IgD-negative memory B cell (primary cell): ENCODE measurements at regions not wholly inside any gene's neighbourhood (a gene's known extent, or its start where the extent isn't known, plus 50 kb on each side); places are given as distances from the start of the nearest gene placed in this dataset.

Source experiments
- H3K27ac Mint-ChIP-seq, 3 donors: one replicate each; pipeline ENCODE4 v1.8.0; 2020 to 2022; ENCODE audit warnings: mild to moderate bottlenecking in 3 of 3, mixed read lengths in 3 of 3, moderate library complexity in 1 of 3
- H3K27me3 Mint-ChIP-seq: one replicate; pipeline ENCODE4 v1.8.0; 2021; ENCODE audit warnings: mixed read lengths
- H3K36me3 Mint-ChIP-seq: one replicate; pipeline ENCODE4 v1.8.0; 2020; ENCODE audit warnings: mild to moderate bottlenecking, mixed read lengths
- H3K4me1 Mint-ChIP-seq, 3 donors: one replicate each; pipeline ENCODE4 v1.8.0; 2020 to 2022; ENCODE audit warnings: mixed read lengths in 3 of 3, mild to moderate bottlenecking in 1 of 3
- H3K4me3 Mint-ChIP-seq, 4 donors: one replicate each; pipeline ENCODE4 v1.8.0; 2020 to 2022; ENCODE audit warnings: mild to moderate bottlenecking in 4 of 4, mixed read lengths in 4 of 4, moderate library complexity in 3 of 4
- H3K9me3 Mint-ChIP-seq, 3 donors: one replicate each; pipeline ENCODE4 v1.8.0; 2020 to 2021; ENCODE audit warnings: mixed read lengths in 3 of 3, mild to moderate bottlenecking in 1 of 3

- Mint-ChIP-seq H3K9me3 (peaks cover 0 to 2% (median 0%) of the 10 kb centered on the region in 3 donors), H3K36me3 (no peaks in the 10 kb centered on the region), H3K4me3 (no peak overlapping the region), H3K4me1 (no peaks in the 10 kb centered on the region), H3K27me3 (peaks cover 3% of the 10 kb centered on the region), H3K27ac (no peak overlapping the region)
Observed at GRCh38 chr12:114779647-114780046, 95.7 kb upstream of the TBX3 start.

- H3K9me3 Mint-ChIP-seq, result peaks cover 0 to 2% (median 0%) of the 10 kb centered on the region in 3 donors
- no peak overlapping the region for H3K27ac Mint-ChIP-seq
- no peaks in the 10 kb centered on the region for H3K4me1 Mint-ChIP-seq
Observed at GRCh38 chr12:114779186-114779585, 95.2 kb upstream of the TBX3 start.

GRCh38 chr12:114776731-114777442, 92.9 kb upstream of the TBX3 start:
- Mint-ChIP-seq H3K4me3 (no peak overlapping the region), H3K36me3 (no peaks in the 10 kb centered on the region), H3K27ac (no peak overlapping the region), H3K4me1 (no peaks in the 10 kb centered on the region), H3K27me3 (peaks cover 3% of the 10 kb centered on the region), H3K9me3 (no peaks in the 10 kb centered on the region)

More at GRCh38 chr12:114779186-114779585, 95.2 kb upstream of the TBX3 start:
- Mint-ChIP-seq H3K4me3 (no peak overlapping the region), H3K36me3 (no peaks in the 10 kb centered on the region), H3K27me3 (peaks cover 3% of the 10 kb centered on the region)

- Mint-ChIP-seq H3K36me3 (no peaks in the 10 kb centered on the region), H3K4me1 (no peaks in the 10 kb centered on the region), H3K9me3 (peaks cover 0 to 3% (median 0%) of the 10 kb centered on the region in 3 donors), H3K4me3 (no peak overlapping the region), H3K27ac (no peak overlapping the region), H3K27me3 (peaks cover 3% of the 10 kb centered on the region)
Observed at GRCh38 chr12:114774699-114775098, 90.7 kb upstream of the TBX3 start.

- H3K27me3 Mint-ChIP-seq, result peaks cover 3% of the 10 kb centered on the region
- H3K27ac Mint-ChIP-seq, result no peak overlapping the region
- peaks cover 0 to 3% (median 0%) of the 10 kb centered on the region in 3 donors for H3K9me3 Mint-ChIP-seq
- H3K4me1 Mint-ChIP-seq, result no peaks in the 10 kb centered on the region
- no peaks in the 10 kb centered on the region for H3K36me3 Mint-ChIP-seq
- no peak overlapping the region for H3K4me3 Mint-ChIP-seq
Observed at GRCh38 chr12:114774197-114774596, 90.2 kb upstream of the TBX3 start.

GRCh38 chr12:114770323-114770722, 86.3 kb upstream of the TBX3 start:
- Mint-ChIP-seq H3K27me3 (no peaks in the 10 kb centered on the region), H3K9me3 (peaks cover 0 to 8% (median 0%) of the 10 kb centered on the region in 3 donors), H3K4me1 (no peaks in the 10 kb centered on the region), H3K4me3 (no peak overlapping the region), H3K27ac (no peak overlapping the region), H3K36me3 (no peaks in the 10 kb centered on the region)

GRCh38 chr12:114769634-114770033, 85.7 kb upstream of the TBX3 start:
- H3K4me3 Mint-ChIP-seq, result no peak overlapping the region
- no peaks in the 10 kb centered on the region for H3K27me3 Mint-ChIP-seq
- no peak overlapping the region for H3K27ac Mint-ChIP-seq
- H3K9me3 Mint-ChIP-seq, result peaks cover 0 to 8% (median 0%) of the 10 kb centered on the region in 3 donors
- no peaks in the 10 kb centered on the region for H3K4me1 Mint-ChIP-seq
- no peaks in the 10 kb centered on the region for H3K36me3 Mint-ChIP-seq

- H3K27ac Mint-ChIP-seq, result no peak overlapping the region
- H3K4me3 Mint-ChIP-seq, result no peak overlapping the region
Observed at GRCh38 chr12:114767906-114768722, 84.1 kb upstream of the TBX3 start.

GRCh38 chr12:114767084-114767760, 83.2 kb upstream of the TBX3 start:
- H3K27ac Mint-ChIP-seq, result no peak overlapping the region
- peaks cover 2% of the 10 kb centered on the region for H3K27me3 Mint-ChIP-seq
- no peak overlapping the region for H3K4me3 Mint-ChIP-seq
- H3K36me3 Mint-ChIP-seq, result no peaks in the 10 kb centered on the region
- peaks cover 0 to 8% (median 0%) of the 10 kb centered on the region in 3 donors for H3K9me3 Mint-ChIP-seq
- H3K4me1 Mint-ChIP-seq, result no peaks in the 10 kb centered on the region

More at GRCh38 chr12:114767906-114768722, 84.1 kb upstream of the TBX3 start:
- no peaks in the 10 kb centered on the region for H3K27me3 Mint-ChIP-seq
- H3K9me3 Mint-ChIP-seq, result peaks cover 0 to 8% (median 0%) of the 10 kb centered on the region in 3 donors
- H3K36me3 Mint-ChIP-seq, result no peaks in the 10 kb centered on the region
- H3K4me1 Mint-ChIP-seq, result no peaks in the 10 kb centered on the region

GRCh38 chr12:114765960-114766691, 82.2 kb upstream of the TBX3 start:
- Mint-ChIP-seq H3K4me3 (peak overlapping the region in 1 of 4 donors; percentile 9), H3K9me3 (peaks cover 0 to 8% (median 0%) of the 10 kb centered on the region in 3 donors), H3K27me3 (peaks cover 2% of the 10 kb centered on the region), H3K27ac (peak overlapping the region in 1 of 3 donors; percentile 73), H3K4me1 (no peaks in the 10 kb centered on the region), H3K36me3 (no peaks in the 10 kb centered on the region)

GRCh38 chr12:114764510-114764909, 80.5 kb upstream of the TBX3 start:
- Mint-ChIP-seq H3K27ac (no peak overlapping the region), H3K27me3 (peaks cover 2% of the 10 kb centered on the region), H3K4me1 (no peaks in the 10 kb centered on the region), H3K9me3 (peaks cover 0 to 5% (median 0%) of the 10 kb centered on the region in 3 donors), H3K4me3 (no peak overlapping the region), H3K36me3 (no peaks in the 10 kb centered on the region)

GRCh38 chr12:114762490-114763110, 78.6 kb upstream of the TBX3 start:
- Mint-ChIP-seq H3K27me3 (peaks cover 2% of the 10 kb centered on the region), H3K36me3 (no peaks in the 10 kb centered on the region), H3K4me1 (no peaks in the 10 kb centered on the region), H3K27ac (no peak overlapping the region), H3K4me3 (no peak overlapping the region), H3K9me3 (no peaks in the 10 kb centered on the region)

GRCh38 chr12:114760151-114760877, 76.3 kb upstream of the TBX3 start:
- Mint-ChIP-seq H3K27ac (no peak overlapping the region), H3K4me1 (no peaks in the 10 kb centered on the region), H3K27me3 (peaks cover 2% of the 10 kb centered on the region), H3K36me3 (no peaks in the 10 kb centered on the region), H3K9me3 (peaks cover 0 to 4% (median 2%) of the 10 kb centered on the region in 3 donors), H3K4me3 (no peak overlapping the region)

GRCh38 chr12:114759635-114760034, 75.7 kb upstream of the TBX3 start:
- Mint-ChIP-seq H3K4me3 (no peak overlapping the region), H3K27ac (no peak overlapping the region), H3K36me3 (no peaks in the 10 kb centered on the region), H3K9me3 (peaks cover 0 to 4% (median 2%) of the 10 kb centered on the region in 3 donors), H3K27me3 (peaks cover 2% of the 10 kb centered on the region), H3K4me1 (no peaks in the 10 kb centered on the region)
